NCI-H2196 treated with DMSO at 0.1 percent for 48 hours (cell line): ENCODE measurements at regions not wholly inside any gene's neighbourhood (a gene's known extent, or its start where the extent isn't known, plus 50 kb on each side); places are given as distances from the start of the nearest gene placed in this dataset.

Source experiments
- DNase-seq: peaks from one replicate; lab custom pipeline; 2025; ENCODE audit not compliant: unreplicated experiment; lab: John Stamatoyannopoulos, UW

DNA sequence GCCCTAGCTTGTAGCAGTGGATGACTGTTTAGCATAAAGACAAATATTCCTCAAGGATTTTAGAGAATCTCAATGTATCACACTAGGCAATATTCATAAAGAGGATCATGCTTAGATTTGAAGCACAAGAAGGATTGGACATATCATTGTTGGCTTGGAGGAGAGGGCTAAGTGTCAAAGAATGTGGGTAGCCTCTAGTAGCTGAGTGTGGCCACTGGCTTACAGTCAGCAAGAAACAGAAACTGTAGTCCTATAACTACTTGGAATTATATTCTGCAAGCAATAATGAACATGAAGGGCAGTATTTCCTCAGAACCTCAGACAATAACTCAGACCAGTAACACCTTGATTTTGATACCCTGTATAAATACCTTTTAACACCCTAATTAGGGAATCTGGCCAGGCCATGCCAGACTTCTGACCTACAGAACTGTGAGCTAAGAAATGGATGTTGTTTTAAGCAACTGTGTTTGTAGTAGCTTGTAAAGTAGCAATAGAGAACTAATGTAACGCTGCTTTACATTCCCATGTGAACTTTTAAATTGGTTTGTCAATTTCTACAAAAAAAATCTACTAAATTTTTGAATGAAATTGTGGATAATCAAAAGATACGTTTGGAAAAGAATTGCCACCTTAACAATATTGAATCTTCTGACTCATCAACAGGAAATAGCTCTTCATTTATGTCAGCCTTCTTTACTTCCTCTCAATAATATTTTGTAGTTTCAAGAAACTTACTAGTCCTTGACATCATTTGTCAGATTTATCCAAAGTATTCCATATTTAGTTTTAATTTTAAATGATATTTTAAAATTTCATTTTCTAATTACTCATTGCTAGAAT lies 65.2 kb upstream of the RSPO3 start:
- DNase-seq: no peak

DNA sequence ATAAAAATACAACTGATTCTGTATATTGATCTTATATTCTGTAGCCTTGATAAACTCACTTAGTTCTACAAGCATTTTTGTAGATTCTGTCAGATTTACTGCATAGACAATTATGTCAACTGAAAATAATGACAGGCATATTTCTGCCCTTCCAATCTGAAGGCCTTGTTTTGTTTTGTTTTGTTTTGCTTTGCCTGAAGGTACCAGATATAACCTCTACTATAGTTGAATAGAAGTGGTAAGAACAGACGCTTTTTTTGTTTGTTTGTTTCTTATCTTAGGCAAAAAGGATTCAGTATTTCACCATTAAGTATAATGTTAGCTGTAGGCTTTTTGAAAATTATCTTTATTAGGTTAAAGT lies 64.6 kb upstream of the RSPO3 start:
- no peak for DNase-seq

DNA sequence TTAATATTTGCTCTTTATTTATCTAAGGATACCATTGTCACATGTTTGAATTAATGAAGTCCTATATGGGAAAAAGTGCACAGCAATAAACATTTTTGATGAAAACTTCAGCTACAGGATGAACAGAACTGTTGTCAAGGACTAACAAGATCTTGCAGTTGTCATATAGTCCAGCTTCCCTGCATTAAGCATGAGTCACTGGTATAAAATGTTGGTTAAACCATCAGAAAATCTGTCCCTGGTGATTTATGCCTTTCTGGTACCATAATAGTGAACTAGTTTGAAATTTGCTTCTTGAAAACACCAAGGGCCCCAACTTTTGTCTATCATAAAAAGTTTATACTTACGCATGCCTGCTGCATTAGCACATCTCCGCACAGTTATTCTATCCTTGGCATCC lies 60.4 kb upstream of the RSPO3 start:
- no peak for DNase-seq

DNA sequence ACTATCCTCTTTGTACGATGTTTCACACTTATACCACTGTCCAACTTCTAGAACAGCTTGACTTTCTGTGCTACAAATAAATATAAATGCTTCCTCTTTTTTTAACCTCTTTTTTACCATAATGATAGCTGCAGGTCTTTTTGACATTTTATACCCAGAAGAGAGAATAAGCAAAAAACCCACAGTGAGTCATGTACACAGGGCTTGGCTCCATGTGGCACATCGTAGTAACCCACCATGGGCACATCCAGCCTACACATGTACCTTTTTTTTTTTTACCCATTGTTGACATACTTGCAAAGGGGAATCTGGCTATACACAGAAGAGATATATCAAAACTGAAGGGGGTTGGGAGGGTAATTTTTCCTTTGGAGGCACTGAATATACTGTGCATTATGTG lies 59.5 kb upstream of the RSPO3 start:
- DNase-seq: no peak
